Hepatic stellate cell (primary cell): ENCODE measurements at regions not wholly inside any gene's neighbourhood (a gene's known extent, or its start where the extent isn't known, plus 50 kb on each side); places are given as distances from the start of the nearest gene placed in this dataset.
"Not testable (repeated sequence)": the region's sequence is repeated elsewhere in the genome, so short reads cannot be mapped to it uniquely, and the experiment has no call there.

Experiments
- DNase-seq: peaks from one replicate; pipeline ENCODE4 v3.0.0; 2011; ENCODE audit warnings: low spot score

DNA sequence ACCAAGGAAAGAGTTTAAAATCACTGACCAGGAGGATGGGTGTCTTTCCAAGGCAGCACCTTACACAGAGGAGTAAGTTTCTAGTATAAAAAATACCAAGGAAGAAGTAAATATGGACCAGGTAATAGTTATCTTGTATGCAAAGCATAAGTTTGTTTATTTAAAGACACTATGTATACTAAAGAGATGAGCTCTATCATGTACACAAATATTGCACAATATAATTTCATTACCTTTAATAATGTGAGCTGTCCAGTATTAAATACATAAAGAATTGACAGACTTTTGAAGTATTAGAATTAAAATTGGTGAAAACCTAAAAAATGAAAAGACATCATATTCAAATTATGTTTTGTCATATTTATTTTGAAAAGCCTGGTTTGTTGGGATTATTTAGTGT lies 322.0 kb upstream of the MIR17HG start:
- no peak for DNase-seq

DNA sequence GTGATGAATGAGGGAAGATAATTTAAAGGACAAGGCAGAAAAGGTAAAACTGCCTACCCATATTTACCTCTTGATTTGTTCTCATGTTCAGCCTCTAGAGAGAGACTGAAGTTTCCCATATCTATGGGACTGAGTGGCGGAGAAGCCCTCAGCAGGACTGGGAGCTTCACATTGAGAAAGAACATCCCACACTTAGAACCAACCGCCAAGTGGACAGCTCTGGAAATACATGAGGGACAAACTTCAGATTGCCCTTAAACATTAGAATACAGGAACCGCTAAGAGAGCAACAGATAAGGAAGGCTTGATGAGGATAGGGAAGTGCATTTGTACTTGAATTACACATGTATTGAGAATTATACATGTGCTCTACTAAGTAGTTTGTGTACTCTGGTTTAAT lies 316.0 kb upstream of the MIR17HG start:
- DNase-seq, result no peak

- no peak for DNase-seq
Measured at GRCh38 chr13:91032104-91032503, 315.4 kb upstream of the MIR17HG start.

GRCh38 chr13:91036886-91037285 lies 310.6 kb upstream of the MIR17HG start:
- no peak for DNase-seq

DNA sequence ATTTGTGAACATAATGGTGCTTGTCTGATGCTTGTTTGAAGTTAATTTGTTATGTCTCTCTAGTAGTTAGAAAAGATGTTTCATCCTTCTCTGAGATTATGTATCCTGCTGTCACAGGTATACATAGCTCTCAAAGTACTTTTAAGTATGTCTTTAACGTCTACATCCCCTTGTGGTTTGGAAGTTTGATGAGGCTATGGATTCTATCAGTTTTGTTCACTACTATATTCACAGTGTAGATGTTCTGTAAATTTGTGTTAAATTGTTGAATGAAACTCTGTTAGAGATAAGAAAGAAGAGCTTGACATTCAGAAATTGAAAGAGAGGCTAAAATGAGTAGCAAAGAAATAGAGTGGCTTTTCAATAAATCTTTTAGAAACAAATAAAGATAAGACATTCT lies 304.6 kb upstream of the MIR17HG start:
- no peak for DNase-seq

- no peak for DNase-seq
Measured at GRCh38 chr13:91045351-91046034, 302.0 kb upstream of the MIR17HG start.

GRCh38 chr13:91046715-91047327 lies 300.7 kb upstream of the MIR17HG start:
- no peak for DNase-seq

GRCh38 chr13:91050970-91051369 lies 296.5 kb upstream of the MIR17HG start:
- no peak for DNase-seq

DNA sequence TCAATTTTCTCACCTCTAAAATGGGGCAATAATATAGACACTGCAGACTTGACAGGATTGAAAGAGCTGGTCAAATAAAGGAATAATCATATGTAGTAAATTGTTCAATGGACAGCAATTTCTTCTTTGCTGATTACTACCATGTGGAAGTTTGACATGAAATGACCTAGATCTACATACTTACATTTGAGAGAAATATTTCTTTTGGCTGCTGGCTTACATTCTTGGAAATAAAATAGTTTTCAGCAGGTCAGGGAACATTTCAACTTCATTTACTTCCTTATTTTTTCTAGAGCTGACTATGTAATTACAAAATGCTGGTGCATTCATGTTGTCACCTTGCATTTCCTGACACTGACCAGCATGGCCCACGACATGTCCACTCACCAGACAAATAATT lies 294.6 kb upstream of the MIR17HG start:
- no peak for DNase-seq

- no peak for DNase-seq
Measured at GRCh38 chr13:91053318-91054065, 294.0 kb upstream of the MIR17HG start.

- no peak for DNase-seq
Measured at GRCh38 chr13:91054902-91055301, 292.6 kb upstream of the MIR17HG start.

GRCh38 chr13:91056746-91057145 lies 290.7 kb upstream of the MIR17HG start:
- no peak for DNase-seq

GRCh38 chr13:91057507-91057906 lies 290.0 kb upstream of the MIR17HG start:
- not testable (repeated sequence) for DNase-seq

GRCh38 chr13:91058066-91058465 lies 289.4 kb upstream of the MIR17HG start:
- DNase-seq, result no peak

GRCh38 chr13:91058919-91059318 lies 288.6 kb upstream of the MIR17HG start:
- DNase-seq, result no peak

GRCh38 chr13:91066745-91067144 lies 280.7 kb upstream of the MIR17HG start:
- no peak for DNase-seq

DNA sequence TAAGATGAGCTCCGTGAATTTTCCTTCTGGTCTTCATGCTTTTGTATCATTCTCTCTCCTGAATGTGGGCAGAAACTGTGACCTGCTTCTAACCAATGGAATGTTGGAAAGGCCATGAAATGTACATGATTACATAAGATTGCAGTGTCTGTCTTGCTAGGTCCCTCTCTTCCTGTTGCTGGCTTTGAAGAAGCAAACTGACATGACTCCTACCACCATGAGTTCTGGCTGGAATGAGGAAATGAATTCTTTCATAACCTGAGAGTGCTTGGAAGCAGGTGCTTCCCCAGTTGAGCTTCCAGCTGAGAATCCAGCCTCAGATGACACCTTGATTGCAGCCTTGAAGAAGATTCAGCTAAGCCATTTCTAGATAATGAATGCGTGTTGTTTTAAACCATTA lies 275.0 kb upstream of the MIR17HG start:
- no peak for DNase-seq

- DNase-seq, result no peak
Measured at GRCh38 chr13:91074091-91074490, 273.4 kb upstream of the MIR17HG start.

GRCh38 chr13:91076830-91077229 lies 270.7 kb upstream of the MIR17HG start:
- DNase-seq, result no peak

DNA sequence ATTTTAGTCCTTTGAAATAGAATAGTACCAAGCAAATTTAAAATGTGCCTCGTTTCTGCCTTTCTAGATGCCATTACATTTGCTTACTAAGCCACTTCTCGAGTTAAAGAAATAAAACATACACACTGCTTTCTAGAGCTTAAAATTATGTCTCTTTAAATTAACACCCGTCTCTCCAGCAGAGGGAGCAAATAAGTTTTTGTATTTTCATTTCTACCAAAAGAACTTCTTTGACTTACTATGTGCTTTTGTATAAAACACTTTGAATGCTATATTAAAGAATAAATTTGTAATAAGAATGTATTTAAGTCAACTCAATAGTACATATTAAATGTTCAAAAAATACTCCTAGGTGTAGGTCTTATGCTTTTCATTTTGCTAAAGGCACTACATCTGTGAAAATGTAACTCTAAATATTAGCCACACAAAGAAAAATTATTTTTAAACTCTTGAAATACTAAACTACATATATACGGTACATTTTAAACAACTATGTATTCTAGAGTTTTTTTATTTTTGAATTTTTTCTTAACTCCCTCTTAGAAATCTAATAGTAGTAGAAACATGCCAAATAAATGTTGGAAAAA lies 269.3 kb upstream of the MIR17HG start:
- DNase-seq, result no peak

GRCh38 chr13:91079176-91079575 lies 268.3 kb upstream of the MIR17HG start:
- DNase-seq, result no peak

DNA sequence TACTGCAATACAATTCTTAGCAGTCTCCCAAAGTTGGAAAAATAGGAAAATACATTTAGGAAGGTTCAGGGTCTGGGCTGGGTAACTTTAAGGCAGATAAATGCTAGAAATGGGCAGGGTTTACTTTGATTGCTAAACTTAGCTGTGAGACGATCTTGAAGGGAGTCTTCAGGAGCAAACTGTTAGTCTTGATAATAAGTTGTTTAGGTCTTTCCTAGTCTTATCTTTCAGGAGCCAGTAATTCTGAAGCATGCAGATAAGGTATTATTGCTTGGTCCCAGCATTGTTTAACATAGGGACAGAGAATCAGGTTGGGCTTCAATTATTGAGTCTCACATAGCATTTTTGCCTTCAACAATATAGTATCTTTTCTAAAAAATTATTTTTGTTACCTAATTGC lies 262.4 kb upstream of the MIR17HG start:
- no peak for DNase-seq
